DND-41 (cell line): ENCODE measurements at regions not wholly inside any gene's neighbourhood (a gene's known extent, or its start where the extent isn't known, plus 50 kb on each side); places are given as distances from the start of the nearest gene placed in this dataset.

Experiments used
- ATAC-seq: fragments of 200-7000 bp; cut with Tn5 transposase; 3 replicates; pipeline ENCODE4 v1.9.1; 2021; ENCODE audit warnings: low read depth; ENCODE audit not compliant: insufficient read depth
- DNase-seq: peaks from one replicate; pipeline ENCODE4 v3.0.0-alpha.2; 2020
- H2AFZ ChIP-seq: 2 replicates; pipeline ENCODE4 v1.6.0; 2012; ENCODE audit warnings: low read depth, low read length
- H3K27ac ChIP-seq: 2 replicates; pipeline ENCODE4 v1.5.1; 2012; ENCODE audit warnings: low read length, inconsistent platforms
- H3K27me3 ChIP-seq: fragments of 200-600 bp; sonication (generic); 2 replicates; pipeline ENCODE4 v1.6.0; 2012; ENCODE audit warnings: low read length, mild to moderate bottlenecking, inconsistent platforms; ENCODE audit not compliant: insufficient read depth, poor library complexity
- H3K36me3 ChIP-seq: 2 replicates; pipeline ENCODE4 v1.5.1; 2012; ENCODE audit warnings: low read length, inconsistent platforms; ENCODE audit not compliant: insufficient read depth
- H3K4me1 ChIP-seq: 2 replicates; pipeline ENCODE4 v1.5.1; 2012; ENCODE audit warnings: mild to moderate bottlenecking, low read length; ENCODE audit not compliant: insufficient read depth
- H3K4me2 ChIP-seq: 2 replicates; pipeline ENCODE4 v1.6.0; 2012; ENCODE audit warnings: mild to moderate bottlenecking, moderate library complexity, low read length, inconsistent platforms; ENCODE audit not compliant: insufficient read depth
- H3K4me3 ChIP-seq, 2 experiments: fragments of 200-600 bp in 1 of 2; shearing (Covaris generic) in 1 of 2; 2 replicates each; pipeline ENCODE4 v1.5.1; 2012 to 2016; ENCODE audit warnings: inconsistent platforms in 2 of 2, low read length in 2 of 2, mild to moderate bottlenecking in 2 of 2, low read depth in 1 of 2, moderate library complexity in 1 of 2
- H3K79me2 ChIP-seq: 2 replicates; pipeline ENCODE4 v1.6.0; 2012; ENCODE audit warnings: low read length, inconsistent platforms; ENCODE audit not compliant: insufficient read depth
- H3K9ac ChIP-seq: 2 replicates; pipeline ENCODE4 v1.6.0; 2012; ENCODE audit warnings: low read depth, mild to moderate bottlenecking, inconsistent platforms, low read length, moderate library complexity
- H3K9me3 ChIP-seq: 2 replicates; pipeline ENCODE4 v1.5.1; 2012; ENCODE audit warnings: low read length, moderate library complexity, mild to moderate bottlenecking, inconsistent platforms; ENCODE audit not compliant: insufficient read depth, severe bottlenecking
- H4K20me1 ChIP-seq: 2 replicates; pipeline ENCODE4 v1.6.0; 2012; ENCODE audit warnings: low read length; ENCODE audit not compliant: insufficient read depth
- CTCF ChIP-seq: IDR thresholded peaks from 2 replicates; pipeline ENCODE4 v1.5.1; 2012; ENCODE audit warnings: borderline replicate concordance, low read length, moderate library complexity, mild to moderate bottlenecking; ENCODE audit not compliant: poor library complexity, severe bottlenecking; ENCODE audit errors: extremely low read depth
- EZH2 ChIP-seq: IDR thresholded peaks from 3 replicates; pipeline ENCODE4 v1.6.1; 2012; ENCODE audit warnings: borderline replicate concordance, low read depth, mild to moderate bottlenecking, moderate library complexity, low read length, inconsistent platforms; ENCODE audit not compliant: severe bottlenecking

DNA sequence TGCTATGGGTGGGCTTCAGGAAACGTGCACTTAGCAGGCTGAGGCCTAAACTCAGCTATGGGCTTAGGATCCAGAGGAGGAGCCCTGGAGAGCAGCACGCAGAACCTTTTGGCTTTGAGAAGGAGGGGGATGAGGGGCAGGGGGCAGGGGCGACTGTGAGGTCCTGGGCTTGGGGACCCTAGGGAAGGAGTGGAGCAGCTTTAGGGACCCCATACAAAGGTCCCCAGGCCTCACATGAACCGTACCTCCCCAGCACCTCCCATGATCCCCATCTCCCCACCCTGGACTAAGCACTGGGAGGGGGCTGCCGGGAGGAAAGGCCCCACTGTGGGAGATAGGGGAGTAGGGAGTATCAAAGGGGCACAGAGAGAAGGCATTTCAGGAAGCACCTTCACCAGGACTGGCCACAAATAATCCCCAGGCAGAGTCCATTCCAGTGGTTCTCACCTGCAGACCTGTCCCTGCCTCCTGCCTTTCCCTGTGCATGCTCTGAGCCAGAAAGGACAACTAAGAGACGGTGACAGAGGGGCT, 62.0 kb upstream of the KLF13 start:
- Histone ChIP-seq H3K4me1 (peaks cover 51% of the 10 kb centered on the region), H3K79me2 (no peaks in the 10 kb centered on the region), H3K27me3 (no peaks in the 10 kb centered on the region), H3K4me3 (peak overlapping the region in 1 of 2 experiments; percentile 32; a peak in 1 of 4 replicates), H4K20me1 (no peaks in the 10 kb centered on the region), H3K4me2 (peak overlapping the region; percentile 62), H3K9me3 (no peaks in the 10 kb centered on the region), H3K27ac (peak overlapping the region; percentile 96), H3K36me3 (no peaks in the 10 kb centered on the region), H3K9ac (peak overlapping the region; percentile 54), H2AFZ (0 out of 2 replicates have a peak overlapping the region, but pooled peaks have one; percentile 14)
- no peak for ATAC-seq
- peak; percentile 24 for TF ChIP-seq CTCF
- TF ChIP-seq EZH2: no peak
- no peak for DNase-seq

DNA sequence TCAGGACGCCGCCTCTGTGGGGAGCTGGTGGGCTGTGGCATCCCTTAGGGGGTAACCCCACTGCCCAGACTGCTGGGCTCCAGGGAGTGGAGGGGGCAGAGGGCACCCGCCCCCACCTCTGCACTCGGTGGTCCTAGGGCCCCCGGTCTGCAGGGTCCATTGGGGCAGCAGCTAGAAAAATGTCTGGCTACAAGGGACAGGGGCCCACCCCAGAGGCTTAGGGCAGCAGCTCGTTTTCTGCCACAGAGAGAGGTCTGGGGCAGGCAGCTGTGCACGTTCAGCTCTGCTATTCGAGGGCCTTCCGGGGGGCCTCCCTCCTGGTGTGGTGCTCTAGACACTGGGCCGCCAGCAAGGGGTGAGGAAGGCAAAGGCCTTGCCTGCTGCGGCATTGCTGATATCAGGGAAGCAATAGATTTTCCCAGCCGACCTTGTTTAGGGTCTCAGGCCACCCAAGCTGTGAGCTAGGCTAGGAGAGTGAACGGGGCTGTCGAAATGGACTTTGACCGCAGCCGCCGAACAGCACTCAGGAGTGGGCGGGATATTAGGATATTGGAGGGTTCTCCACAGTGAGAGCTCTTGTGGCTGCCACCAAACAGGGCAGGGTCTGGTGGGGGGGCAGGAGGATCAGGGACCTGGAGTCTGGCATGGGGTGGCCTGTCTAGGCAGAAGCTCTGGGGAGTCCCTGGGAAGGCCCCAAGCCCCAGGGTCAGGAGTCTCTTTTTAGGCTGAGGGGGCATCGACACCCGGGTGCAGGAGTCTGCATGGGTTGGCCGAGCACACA, 61.4 kb upstream of the KLF13 start:
- Histone ChIP-seq H3K27ac (peak overlapping the region; percentile 96), H3K36me3 (no peaks in the 10 kb centered on the region), H4K20me1 (no peaks in the 10 kb centered on the region), H3K9me3 (no peaks in the 10 kb centered on the region), H2AFZ (no peak overlapping the region), H3K4me2 (peak overlapping the region; percentile 62), H3K9ac (peak overlapping the region; percentile 54), H3K4me1 (peaks cover 51% of the 10 kb centered on the region), H3K4me3 (peak overlapping the region in 1 of 2 experiments; percentile 43; a peak in 1 of 4 replicates), H3K79me2 (no peaks in the 10 kb centered on the region), H3K27me3 (no peaks in the 10 kb centered on the region)
- ATAC-seq (no peak), DNase-seq (peak; percentile 53)
- TF ChIP-seq EZH2: no peak

DNA sequence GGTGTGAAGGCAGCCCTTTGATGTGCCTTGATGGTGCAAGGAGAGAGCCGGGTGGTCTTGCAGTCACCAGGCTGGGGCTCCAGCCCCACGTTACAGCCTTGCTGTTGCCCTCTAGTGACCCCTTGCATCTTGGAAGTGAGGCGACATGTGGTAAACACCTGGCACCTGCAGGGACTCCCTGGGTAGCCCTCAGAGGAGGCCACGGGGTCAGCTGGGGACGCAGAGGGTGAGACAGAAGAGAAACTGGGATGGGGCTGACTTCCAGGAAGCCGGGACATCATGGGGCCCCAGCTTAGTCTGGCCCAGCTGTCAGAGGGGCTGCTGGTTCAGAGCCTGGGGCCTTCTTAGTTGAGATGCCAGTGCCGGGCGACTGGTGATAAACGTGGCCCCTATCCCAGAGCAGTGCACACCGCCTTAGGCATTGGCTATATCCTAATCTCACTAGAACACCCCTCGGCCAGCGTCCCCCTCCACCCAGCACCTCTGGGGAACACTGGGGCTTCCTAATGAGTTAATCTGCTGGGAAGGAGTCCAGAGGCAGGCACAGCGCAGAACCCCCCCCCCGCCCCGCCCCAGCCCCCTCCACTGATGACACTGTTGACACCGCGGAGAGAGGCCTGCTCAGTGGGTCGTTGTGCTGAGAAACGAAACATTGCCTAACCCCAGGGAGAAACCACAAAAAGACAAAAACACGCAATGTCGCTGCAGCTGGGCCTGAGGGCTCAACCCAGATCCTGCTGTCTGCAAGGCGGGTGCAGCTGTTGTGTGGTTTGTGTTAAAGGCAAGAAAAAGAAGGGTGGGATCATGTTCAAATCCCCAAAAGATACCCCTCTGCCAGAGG, 60.5 kb upstream of the KLF13 start:
- 0 out of 2 replicates have a peak overlapping the region, but pooled peaks have one; percentile 19 for H2AFZ ChIP-seq
- peak overlapping the region; percentile 54 for H3K9ac ChIP-seq

More for the DNA sequence above, 60.5 kb upstream of the KLF13 start:
- DNase-seq (peak; percentile 93), ATAC-seq (peak; percentile 76)
- Histone ChIP-seq H3K36me3 (no peaks in the 10 kb centered on the region), H3K4me3 (peak overlapping the region in 1 of 2 experiments; percentile 46; a peak in 2 of 4 replicates), H3K79me2 (no peaks in the 10 kb centered on the region), H3K27ac (peak overlapping the region; percentile 96), H3K27me3 (no peaks in the 10 kb centered on the region), H3K4me2 (peak overlapping the region; percentile 62), H3K4me1 (peaks cover 51% of the 10 kb centered on the region), H3K9me3 (no peaks in the 10 kb centered on the region), H4K20me1 (no peaks in the 10 kb centered on the region)
- TF ChIP-seq EZH2: no peak
- TF ChIP-seq CTCF: no peak
